ENCODE measurements at regions not wholly inside any gene's neighbourhood (a gene's known extent, or its start where the extent isn't known, plus 50 kb on each side); places are given as distances from the start of the nearest gene placed in this dataset.
"Not testable (repeated sequence)": the region's sequence is repeated elsewhere in the genome, so short reads cannot be mapped to it uniquely, and the experiment has no call there.

DNA sequence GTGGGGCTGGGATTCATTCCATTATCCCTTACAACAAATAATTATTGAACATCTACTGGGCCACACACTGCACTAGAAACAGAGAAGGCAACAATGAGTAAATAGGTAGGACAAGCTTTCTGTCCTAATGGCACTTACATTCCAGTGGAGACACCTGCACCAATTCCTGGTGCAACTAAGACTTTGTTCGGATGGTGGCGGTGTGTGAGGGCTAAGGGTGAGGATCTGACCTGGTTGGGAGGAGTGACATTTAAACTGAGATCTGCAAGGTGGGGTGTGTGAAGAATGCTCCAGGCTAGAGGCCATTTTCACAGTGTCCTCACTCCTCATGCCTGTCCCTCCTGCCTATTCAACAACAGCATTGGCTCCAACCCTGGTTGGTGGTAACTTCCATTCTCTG, 510.0 kb downstream of the XYLT1 start:
- TF ChIP-seq CTCF (conservative IDR thresholded peaks at IDR 0.05), result no peak

DNA sequence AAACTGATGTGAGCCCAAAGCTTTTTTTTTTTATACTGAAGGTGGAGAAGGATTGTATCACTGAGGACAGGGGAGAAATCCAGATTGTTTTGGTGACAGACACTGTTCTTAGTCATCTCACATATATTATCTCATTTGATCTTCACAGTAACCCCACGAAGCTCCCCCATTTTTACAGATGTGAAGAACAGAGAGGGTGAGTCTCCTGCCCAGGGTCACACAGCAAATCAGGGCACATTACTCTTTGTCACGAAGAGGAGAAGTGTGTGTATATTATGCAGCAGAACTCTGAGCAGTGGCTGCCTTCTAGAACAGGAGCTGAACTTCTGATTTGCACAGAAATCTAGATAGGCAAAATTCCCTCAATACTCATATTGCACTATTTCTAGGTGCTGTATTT, 504.3 kb downstream of the XYLT1 start:
- no peak for TF ChIP-seq CTCF (conservative IDR thresholded peaks at IDR 0.05)
- no peak overlapping the region for H3K27ac ChIP-seq

More for the DNA sequence above, 510.0 kb downstream of the XYLT1 start:
- no peak overlapping the region for H3K27ac ChIP-seq

- TF ChIP-seq CTCF (conservative IDR thresholded peaks at IDR 0.05), result no peak
- no peak overlapping the region for H3K27ac ChIP-seq
Observed at GRCh38 chr16:16971042-16971441, 499.7 kb downstream of the XYLT1 start.

DNA sequence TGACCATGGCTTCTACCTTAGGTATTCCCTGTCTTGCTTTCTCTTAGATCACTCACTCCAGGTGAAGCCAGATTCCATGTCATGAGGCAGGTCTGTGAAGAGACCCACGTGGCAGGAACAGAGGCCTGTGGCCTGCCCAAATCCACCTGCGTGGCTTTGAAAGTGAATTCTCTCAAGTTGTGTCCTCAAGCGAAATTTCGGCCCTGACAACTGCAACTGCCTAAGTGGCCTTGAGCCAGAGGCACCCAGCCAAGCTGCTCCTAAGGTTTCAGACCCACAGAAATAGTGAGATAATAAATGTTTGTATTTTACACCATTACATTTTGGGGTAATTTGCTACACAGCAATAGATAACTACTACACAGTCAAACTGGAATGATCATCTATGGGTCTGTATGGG, 497.9 kb downstream of the XYLT1 start:
- peak overlapping the region; percentile 60 for H3K27ac ChIP-seq
- no peak for TF ChIP-seq CTCF (conservative IDR thresholded peaks at IDR 0.05)

GRCh38 chr16:16973707-16974591, 496.8 kb downstream of the XYLT1 start:
- TF ChIP-seq CTCF (conservative IDR thresholded peaks at IDR 0.05), result no peak
- H3K27ac ChIP-seq, result peak overlapping the region; percentile 60

DNA sequence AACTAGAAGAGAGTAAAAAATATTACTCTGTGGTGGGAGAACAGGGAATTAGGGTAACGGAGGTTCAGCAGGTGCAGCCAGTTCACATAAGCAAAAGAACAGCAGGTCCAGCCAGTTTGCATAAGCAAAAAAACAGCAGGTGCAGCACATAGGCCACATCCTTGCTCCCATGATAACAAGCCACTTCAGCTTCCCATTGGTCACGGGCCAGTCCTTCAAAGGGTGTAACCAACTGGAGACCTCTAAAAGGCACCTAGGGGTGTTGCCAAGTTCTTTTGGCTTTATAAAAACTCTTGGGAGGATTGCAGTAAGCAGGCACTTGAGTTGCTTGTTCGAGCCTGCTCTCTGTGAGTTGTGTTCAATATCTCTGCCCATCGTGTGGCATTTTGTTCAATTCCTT, 488.1 kb downstream of the XYLT1 start:
- H3K27ac ChIP-seq, result no peak overlapping the region
- no peak for TF ChIP-seq CTCF (conservative IDR thresholded peaks at IDR 0.05)

DNA sequence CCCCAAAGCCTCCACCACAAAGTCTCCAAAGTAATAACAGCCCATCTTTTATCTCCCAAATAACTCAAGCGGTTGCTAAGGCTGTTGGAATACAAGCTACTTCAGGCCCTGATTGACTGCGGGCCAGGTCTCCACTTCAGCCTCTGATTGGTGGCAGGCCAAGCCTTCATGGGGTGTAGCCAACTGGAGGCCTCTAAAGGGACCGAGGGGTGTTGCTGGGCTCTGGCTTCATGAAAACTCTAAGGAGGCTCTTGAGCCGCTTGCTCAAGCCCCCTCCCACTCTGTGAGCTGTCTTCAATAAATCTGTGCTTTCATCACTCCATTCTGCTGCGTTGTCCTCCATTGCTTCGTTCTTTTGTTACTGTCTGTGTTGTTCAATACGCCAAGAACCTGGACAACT, 487.2 kb downstream of the XYLT1 start:
- H3K27ac ChIP-seq, result no peak overlapping the region
- TF ChIP-seq CTCF (conservative IDR thresholded peaks at IDR 0.05), result no peak

- H3K27ac ChIP-seq, result not testable (repeated sequence)
Observed at GRCh38 chr16:16984091-16984490, 486.7 kb downstream of the XYLT1 start.
